ENCODE measurements at regions not wholly inside any gene's neighbourhood (a gene's known extent, or its start where the extent isn't known, plus 50 kb on each side); places are given as distances from the start of the nearest gene placed in this dataset.

DNA sequence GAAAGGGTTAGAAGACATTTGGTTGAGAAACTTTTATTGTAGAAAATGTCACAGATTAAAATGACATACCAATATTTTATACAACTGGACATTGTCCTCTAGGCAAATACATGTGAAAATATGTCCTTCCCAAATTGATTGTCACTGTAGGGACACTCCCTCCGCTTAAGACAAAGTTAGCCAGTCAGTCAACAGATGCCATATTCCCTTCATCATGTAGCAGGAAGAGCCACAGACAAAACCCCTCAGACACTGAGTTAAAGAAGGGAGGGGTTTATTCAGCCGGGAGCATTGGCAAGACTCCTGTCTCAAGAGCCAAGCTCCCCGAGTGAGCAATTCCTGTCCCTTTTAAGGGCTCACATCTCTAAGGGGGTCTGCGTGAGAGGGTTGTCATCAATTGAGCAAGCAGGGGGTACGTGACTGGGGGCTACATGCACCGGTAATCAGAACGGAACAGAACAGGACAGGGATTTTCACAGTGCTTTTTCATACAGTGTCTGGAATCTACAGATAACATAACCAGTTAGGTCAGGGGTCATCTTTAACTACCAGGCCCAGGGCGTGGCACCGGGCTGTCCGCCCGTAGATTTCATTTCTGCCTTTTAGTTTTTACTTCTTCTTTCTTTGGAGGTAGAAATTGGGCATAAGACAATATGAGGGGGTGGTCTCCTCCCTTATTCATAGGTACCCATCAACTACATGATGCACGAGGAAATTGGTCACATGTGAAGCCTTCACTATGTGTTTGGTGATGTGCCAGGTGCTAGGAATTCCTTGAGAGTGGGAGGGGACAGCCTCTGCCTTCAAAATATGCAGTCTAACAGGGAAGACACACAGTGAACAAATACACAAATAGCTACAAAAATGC, 155.7 kb upstream of the CDYL start (continued):
- TF ChIP-seq MNT (conservative IDR thresholded peaks at IDR 0.05) (peak; percentile 28 to 75; a peak in 2 of 4 replicates), MYBL2 (IDR thresholded peaks at IDR 0.05; ENCODE audit: low read depth) (peak; percentile 61; the same call in 1 of the 2 replicates), MYBL2 (CRISPR knock-in tag; IDR thresholded peaks at IDR 0.05; ENCODE audit: borderline replicate concordance) (no peak), CEBPB (tag; IDR thresholded peaks at IDR 0.05) (peak; percentile 36), DPF2 (IDR thresholded peaks at IDR 0.05) (peak; percentile 94), MYNN (IDR thresholded peaks at IDR 0.05) (peak; percentile 63; the same call in 1 of the 2 replicates), MYNN (CRISPR knock-in tag; IDR thresholded peaks at IDR 0.05) (no peak), MAFF (IDR thresholded peaks at IDR 0.05; ENCODE audit: low read length) (peak; percentile 1; the same call in 1 of the 2 replicates), ZBTB5 (IDR thresholded peaks at IDR 0.05) (no peak), FOXK1 (CRISPR knock-in tag; IDR thresholded peaks at IDR 0.05; ENCODE audit: borderline replicate concordance) (no peak), NR3C1 (CRISPR knock-in tag; IDR thresholded peaks at IDR 0.05) (no peak), MEIS2 (IDR thresholded peaks at IDR 0.05; ENCODE audit: partially characterized antibody) (peak; percentile 69), MLLT1 (IDR thresholded peaks at IDR 0.05) (no peak), ZBED1 (IDR thresholded peaks at IDR 0.05) (0 out of 2 replicates have a peak, but pooled peaks have one; percentile 17), XRCC3 (IDR thresholded peaks at IDR 0.05) (no peak), ZFP1 (CRISPR knock-in tag; IDR thresholded peaks at IDR 0.05) (no peak), MAZ (CRISPR knock-in tag; conservative IDR thresholded peaks at IDR 0.05 in 1 of 2, IDR thresholded peaks at IDR 0.05 in 1 of 2) (peak in 1 of 2 experiments; percentile 76; a peak in 3 of 4 replicates), SAFB2 (IDR thresholded peaks at IDR 0.05; ENCODE audit: borderline replicate concordance, low read depth, low read length, severe bottlenecking) (no peak), FOXJ3 (CRISPR knock-in tag; IDR thresholded peaks at IDR 0.05) (no peak), NEUROD1 (IDR thresholded peaks at IDR 0.05; ENCODE audit: borderline replicate concordance, low read depth, low read length, partially characterized antibody) (peak; percentile 51), ZBTB7A (IDR thresholded peaks at IDR 0.05; ENCODE audit: borderline replicate concordance, control insufficient read depth, low read depth, low read length) (peak; percentile 87; the same call in 1 of the 2 replicates), ZNF124 (CRISPR knock-in tag; IDR thresholded peaks at IDR 0.05) (no peak), ZSCAN32 (CRISPR knock-in tag; IDR thresholded peaks at IDR 0.05) (no peak), LEF1 (IDR thresholded peaks at IDR 0.05) (peak; percentile 72; the same call in 1 of the 2 replicates), RAD21 (CRISPR knock-in tag; conservative IDR thresholded peaks at IDR 0.05 in 1 of 2, IDR thresholded peaks at IDR 0.05 in 1 of 2) (0 out of 4 replicates have a peak, but pooled peaks of 1 of the 2 experiments have one; percentile 11)

Measured in K562 (cell line).